ENCODE measurements at regions not wholly inside any gene's neighbourhood (a gene's known extent, or its start where the extent isn't known, plus 50 kb on each side); places are given as distances from the start of the nearest gene placed in this dataset.

GRCh38 chr9:107190061-107190935, 92.8 kb upstream of the RAD23B start:
- DNase-seq (ENCODE audit: low read depth): peak; percentile 35
- no peak overlapping the region for H3K4me3 ChIP-seq (ENCODE audit: low read depth, low read length)
- no peak for TF ChIP-seq CTCF (conservative IDR thresholded peaks at IDR 0.05; ENCODE audit: low read depth, low read length)

GRCh38 chr9:107190936-107191290, 92.2 kb upstream of the RAD23B start:
- no peak overlapping the region for H3K4me3 ChIP-seq (ENCODE audit: low read depth, low read length)
- no peak for DNase-seq (ENCODE audit: low read depth)
- TF ChIP-seq CTCF (conservative IDR thresholded peaks at IDR 0.05; ENCODE audit: low read depth, low read length): no peak

- no peak for TF ChIP-seq CTCF (conservative IDR thresholded peaks at IDR 0.05; ENCODE audit: low read depth, low read length)
- DNase-seq (ENCODE audit: low read depth): no peak
- H3K4me3 ChIP-seq (ENCODE audit: low read depth, low read length): no peak overlapping the region
Measured at GRCh38 chr9:107193251-107193650, 89.8 kb upstream of the RAD23B start.

GRCh38 chr9:107198718-107199117, 84.4 kb upstream of the RAD23B start:
- H3K4me3 ChIP-seq (ENCODE audit: low read depth, low read length): no peak overlapping the region
- DNase-seq (ENCODE audit: low read depth): no peak
- no peak for TF ChIP-seq CTCF (conservative IDR thresholded peaks at IDR 0.05; ENCODE audit: low read depth, low read length)

GRCh38 chr9:107208121-107208520, 75.0 kb upstream of the RAD23B start:
- peak; percentile 36 for DNase-seq (ENCODE audit: low read depth)
- TF ChIP-seq CTCF (conservative IDR thresholded peaks at IDR 0.05; ENCODE audit: low read depth, low read length): no peak
- no peak overlapping the region for H3K4me3 ChIP-seq (ENCODE audit: low read depth, low read length)

GRCh38 chr9:107210775-107211174, 72.3 kb upstream of the RAD23B start:
- no peak for DNase-seq (ENCODE audit: low read depth)
- no peak for TF ChIP-seq CTCF (conservative IDR thresholded peaks at IDR 0.05; ENCODE audit: low read depth, low read length)
- no peak overlapping the region for H3K4me3 ChIP-seq (ENCODE audit: low read depth, low read length)
